PFSK-1 (cell line): ENCODE measurements at regions not wholly inside any gene's neighbourhood (a gene's known extent, or its start where the extent isn't known, plus 50 kb on each side); places are given as distances from the start of the nearest gene placed in this dataset.

Experiments
- FOXP2 ChIP-seq: optimal IDR thresholded peaks from 2 replicates; pipeline ENCODE3; 2011; ENCODE audit warnings: borderline replicate concordance, control low read depth, inconsistent platforms; ENCODE audit not compliant: insufficient read depth; ENCODE audit errors: extremely low read length, extremely low read depth
- POLR2AphosphoS5 ChIP-seq: IDR thresholded peaks from 2 replicates; pipeline ENCODE4 v1.6.1; 2012; ENCODE audit warnings: low read depth, mild to moderate bottlenecking, control low read depth, low read length, moderate library complexity
- REST ChIP-seq, 2 experiments: IDR thresholded peaks; 2 replicates each; pipeline versions ENCODE4 v1.6.1 to v1.8.0; 2011 to 2012; ENCODE audit warnings: low read depth in 2 of 2, low read length in 2 of 2, control low read depth in 1 of 2, inconsistent platforms in 1 of 2, mild to moderate bottlenecking in 1 of 2, moderate library complexity in 1 of 2; ENCODE audit not compliant: insufficient read depth in 1 of 2
- SIN3A ChIP-seq: IDR thresholded peaks from 2 replicates; pipeline ENCODE4 v1.6.1; 2012; ENCODE audit warnings: mild to moderate bottlenecking, low read length, moderate library complexity, borderline replicate concordance; ENCODE audit not compliant: insufficient read depth
- TAF1 ChIP-seq: IDR thresholded peaks from 2 replicates; pipeline ENCODE4 v1.6.1; 2012; ENCODE audit warnings: low read length, control low read depth, borderline replicate concordance; ENCODE audit not compliant: insufficient read depth

- TF ChIP-seq TAF1 (no peak), REST (IDR thresholded peaks at IDR 0.05; ENCODE audit: insufficient read depth in 1 of 2, low read depth in 2 of 2, low read length in 2 of 2) (no peak), SIN3A (no peak), FOXP2 (no peak), POLR2AphosphoS5 (no peak)
Observed at GRCh38 chr12:115752156-115752555, 525.3 kb downstream of the MED13L start.

GRCh38 chr12:115750340-115750739 lies 527.2 kb downstream of the MED13L start:
- TF ChIP-seq SIN3A (no peak), FOXP2 (no peak), REST (IDR thresholded peaks at IDR 0.05; ENCODE audit: insufficient read depth in 1 of 2, low read depth in 2 of 2, low read length in 2 of 2) (no peak), POLR2AphosphoS5 (no peak), TAF1 (no peak)

GRCh38 chr12:115749071-115749841 lies 528.2 kb downstream of the MED13L start:
- no peak for TF ChIP-seq FOXP2
- TF ChIP-seq TAF1 = no peak
- no peak for TF ChIP-seq POLR2AphosphoS5
- no peak for TF ChIP-seq SIN3A
- TF ChIP-seq REST (IDR thresholded peaks at IDR 0.05; ENCODE audit: insufficient read depth in 1 of 2, low read depth in 2 of 2, low read length in 2 of 2) = no peak

- no peak for TF ChIP-seq REST (IDR thresholded peaks at IDR 0.05; ENCODE audit: insufficient read depth in 1 of 2, low read depth in 2 of 2, low read length in 2 of 2)
- no peak for TF ChIP-seq POLR2AphosphoS5
- no peak for TF ChIP-seq SIN3A
- no peak for TF ChIP-seq TAF1
- no peak for TF ChIP-seq FOXP2
Observed at GRCh38 chr12:115740586-115741155, 536.8 kb downstream of the MED13L start.
